Dedifferentiated amniotic fluid mesenchymal stem cell (primary cell): ENCODE measurements at regions not wholly inside any gene's neighbourhood (a gene's known extent, or its start where the extent isn't known, plus 50 kb on each side); places are given as distances from the start of the nearest gene placed in this dataset.
"Not testable (repeated sequence)": the region's sequence is repeated elsewhere in the genome, so short reads cannot be mapped to it uniquely, and the experiment has no call there.

Experiments
- DNase-seq: peaks from one replicate; pipeline ENCODE4 v3.0.0-alpha.2; 2016; ENCODE audit errors: extremely low spot score

GRCh38 chr6:71360556-71361335, 72.1 kb downstream of the OGFRL1 start:
- DNase-seq: not testable (repeated sequence)

- DNase-seq: no peak
These were observed 76.4 kb downstream of the OGFRL1 start for GRCh38 chr6:71364889-71365542.

GRCh38 chr6:71367756-71368155, 79.1 kb downstream of the OGFRL1 start:
- DNase-seq: no peak

GRCh38 chr6:71368284-71368683, 79.7 kb downstream of the OGFRL1 start:
- no peak for DNase-seq

- no peak for DNase-seq
These were observed 82.9 kb downstream of the OGFRL1 start for GRCh38 chr6:71371559-71371958.

- DNase-seq: no peak
These were observed 85.3 kb downstream of the OGFRL1 start for GRCh38 chr6:71373943-71374342.

- no peak for DNase-seq
These were observed 87.1 kb downstream of the OGFRL1 start for GRCh38 chr6:71375676-71376075.

GRCh38 chr6:71376830-71377229, 88.2 kb downstream of the OGFRL1 start:
- no peak for DNase-seq

- no peak for DNase-seq
These were observed 94.9 kb downstream of the OGFRL1 start for GRCh38 chr6:71383476-71383875.

GRCh38 chr6:71383901-71384489, 95.4 kb downstream of the OGFRL1 start:
- peak; percentile 64 for DNase-seq

- no peak for DNase-seq
These were observed 96.7 kb downstream of the OGFRL1 start for GRCh38 chr6:71385111-71385822.

GRCh38 chr6:71386215-71386614, 97.6 kb downstream of the OGFRL1 start:
- DNase-seq: no peak

GRCh38 chr6:71387179-71387578, 98.6 kb downstream of the OGFRL1 start:
- DNase-seq: no peak

GRCh38 chr6:71388068-71388744, 99.6 kb downstream of the OGFRL1 start:
- DNase-seq: no peak

- no peak for DNase-seq
These were observed 100.4 kb downstream of the OGFRL1 start for GRCh38 chr6:71388856-71389527.

- DNase-seq: no peak
These were observed 102.5 kb downstream of the OGFRL1 start for GRCh38 chr6:71391126-71391525.

GRCh38 chr6:71392276-71392675, 103.7 kb downstream of the OGFRL1 start:
- no peak for DNase-seq

GRCh38 chr6:71393471-71393870, 104.9 kb downstream of the OGFRL1 start:
- no peak for DNase-seq

GRCh38 chr6:71393981-71394432, 105.4 kb downstream of the OGFRL1 start:
- no peak for DNase-seq

GRCh38 chr6:71394926-71395325, 106.3 kb downstream of the OGFRL1 start:
- no peak for DNase-seq
